ENCODE measurements at regions not wholly inside any gene's neighbourhood (a gene's known extent, or its start where the extent isn't known, plus 50 kb on each side); places are given as distances from the start of the nearest gene placed in this dataset.

- peak; percentile 64 for DNase-seq
- Histone ChIP-seq H3K4me3 (ENCODE audit: low read depth, low read length) (no peak overlapping the region), H3K27ac (peak overlapping the region; percentile 64), H3K36me3 (replicated peaks) (no peaks in the 10 kb centered on the region), H3K27me3 (replicated peaks) (no peaks in the 10 kb centered on the region)
- TF ChIP-seq, protein P1, sequence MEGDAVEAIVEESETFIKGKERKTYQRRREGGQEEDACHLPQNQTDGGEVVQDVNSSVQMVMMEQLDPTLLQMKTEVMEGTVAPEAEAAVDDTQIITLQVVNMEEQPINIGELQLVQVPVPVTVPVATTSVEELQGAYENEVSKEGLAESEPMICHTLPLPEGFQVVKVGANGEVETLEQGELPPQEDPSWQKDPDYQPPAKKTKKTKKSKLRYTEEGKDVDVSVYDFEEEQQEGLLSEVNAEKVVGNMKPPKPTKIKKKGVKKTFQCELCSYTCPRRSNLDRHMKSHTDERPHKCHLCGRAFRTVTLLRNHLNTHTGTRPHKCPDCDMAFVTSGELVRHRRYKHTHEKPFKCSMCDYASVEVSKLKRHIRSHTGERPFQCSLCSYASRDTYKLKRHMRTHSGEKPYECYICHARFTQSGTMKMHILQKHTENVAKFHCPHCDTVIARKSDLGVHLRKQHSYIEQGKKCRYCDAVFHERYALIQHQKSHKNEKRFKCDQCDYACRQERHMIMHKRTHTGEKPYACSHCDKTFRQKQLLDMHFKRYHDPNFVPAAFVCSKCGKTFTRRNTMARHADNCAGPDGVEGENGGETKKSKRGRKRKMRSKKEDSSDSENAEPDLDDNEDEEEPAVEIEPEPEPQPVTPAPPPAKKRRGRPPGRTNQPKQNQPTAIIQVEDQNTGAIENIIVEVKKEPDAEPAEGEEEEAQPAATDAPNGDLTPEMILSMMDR (IDR thresholded peaks at IDR 0.05; ENCODE audit: low read depth, low read length, missing control alignments) = no peak
- in situ Hi-C loops (cut with HindIII; ENCODE audit: low pct_ligation_motif_present, low sequenced_read_pairs) = no loop called here
Observed at GRCh38 chr21:15616864-15617574, 112.8 kb upstream of the USP25 start.

- Histone ChIP-seq H3K36me3 (replicated peaks) (no peaks in the 10 kb centered on the region), H3K27ac (peak overlapping the region; percentile 64), H3K27me3 (replicated peaks) (no peaks in the 10 kb centered on the region), H3K4me3 (ENCODE audit: low read depth, low read length) (no peak overlapping the region)
- TF ChIP-seq, protein P1 (IDR thresholded peaks at IDR 0.05; ENCODE audit: low read depth, low read length, missing control alignments) = no peak
- DNase-seq = peak; percentile 76
- in situ Hi-C loops (cut with HindIII; ENCODE audit: low pct_ligation_motif_present, low sequenced_read_pairs) = no loop called here
Observed at GRCh38 chr21:15617964-15618363, 111.8 kb upstream of the USP25 start.

GRCh38 chr21:15620892-15621291 is 108.9 kb upstream of the USP25 start:
- Histone ChIP-seq H3K4me3 (ENCODE audit: low read depth, low read length) (no peak overlapping the region), H3K36me3 (replicated peaks) (no peaks in the 10 kb centered on the region), H3K27me3 (replicated peaks) (no peaks in the 10 kb centered on the region), H3K27ac (no peak overlapping the region)
- in situ Hi-C loops (cut with HindIII; ENCODE audit: low pct_ligation_motif_present, low sequenced_read_pairs) = no loop called here
- TF ChIP-seq, protein P1 (IDR thresholded peaks at IDR 0.05; ENCODE audit: low read depth, low read length, missing control alignments) = no peak
- DNase-seq = no peak

GRCh38 chr21:15624646-15625045 is 105.1 kb upstream of the USP25 start:
- in situ Hi-C loops (cut with HindIII; ENCODE audit: low pct_ligation_motif_present, low sequenced_read_pairs) = no loop called here

DNA sequence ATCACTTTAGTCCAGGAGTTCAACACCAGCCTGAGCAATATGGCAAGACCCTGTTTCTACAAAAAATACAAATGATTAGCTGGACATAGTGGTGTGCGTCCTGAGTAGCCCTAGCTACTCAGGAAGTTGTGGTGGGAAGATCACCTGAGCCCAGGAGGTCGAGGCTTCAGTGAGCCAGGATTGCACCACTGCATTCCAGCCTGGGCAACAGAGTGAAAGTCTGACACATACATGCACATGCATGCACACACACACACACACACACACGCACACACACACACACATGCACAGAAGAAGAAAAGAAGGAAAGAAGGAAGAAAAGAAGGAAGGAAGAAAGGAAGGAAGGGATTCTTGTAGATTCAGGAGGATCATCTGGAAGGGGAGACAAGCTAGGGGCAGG is 104.4 kb upstream of the USP25 start:
- Histone ChIP-seq H3K4me3 (ENCODE audit: low read depth, low read length) (no peak overlapping the region), H3K27me3 (replicated peaks) (no peaks in the 10 kb centered on the region), H3K36me3 (replicated peaks) (no peaks in the 10 kb centered on the region), H3K27ac (no peak overlapping the region)
- DNase-seq = no peak
- TF ChIP-seq, protein P1 (IDR thresholded peaks at IDR 0.05; ENCODE audit: low read depth, low read length, missing control alignments) = no peak
- in situ Hi-C loops (cut with HindIII; ENCODE audit: low pct_ligation_motif_present, low sequenced_read_pairs) = no loop called here

More at GRCh38 chr21:15624646-15625045, 105.1 kb upstream of the USP25 start:
- TF ChIP-seq, protein P1 (IDR thresholded peaks at IDR 0.05; ENCODE audit: low read depth, low read length, missing control alignments) = no peak
- Histone ChIP-seq H3K27ac (no peak overlapping the region), H3K4me3 (ENCODE audit: low read depth, low read length) (no peak overlapping the region), H3K36me3 (replicated peaks) (no peaks in the 10 kb centered on the region), H3K27me3 (replicated peaks) (no peaks in the 10 kb centered on the region)
- DNase-seq = no peak

GRCh38 chr21:15626031-15626430 is 103.8 kb upstream of the USP25 start:
- no peak for DNase-seq
- Histone ChIP-seq H3K27ac (no peak overlapping the region), H3K4me3 (ENCODE audit: low read depth, low read length) (no peak overlapping the region), H3K27me3 (replicated peaks) (no peaks in the 10 kb centered on the region), H3K36me3 (replicated peaks) (no peaks in the 10 kb centered on the region)
- TF ChIP-seq, protein P1 (IDR thresholded peaks at IDR 0.05; ENCODE audit: low read depth, low read length, missing control alignments) = no peak
- in situ Hi-C loops (cut with HindIII; ENCODE audit: low pct_ligation_motif_present, low sequenced_read_pairs) = no loop called here

All from brain microvascular endothelial cell (primary cell).